ENCODE measurements at regions not wholly inside any gene's neighbourhood (a gene's known extent, or its start where the extent isn't known, plus 50 kb on each side); places are given as distances from the start of the nearest gene placed in this dataset.

DNA sequence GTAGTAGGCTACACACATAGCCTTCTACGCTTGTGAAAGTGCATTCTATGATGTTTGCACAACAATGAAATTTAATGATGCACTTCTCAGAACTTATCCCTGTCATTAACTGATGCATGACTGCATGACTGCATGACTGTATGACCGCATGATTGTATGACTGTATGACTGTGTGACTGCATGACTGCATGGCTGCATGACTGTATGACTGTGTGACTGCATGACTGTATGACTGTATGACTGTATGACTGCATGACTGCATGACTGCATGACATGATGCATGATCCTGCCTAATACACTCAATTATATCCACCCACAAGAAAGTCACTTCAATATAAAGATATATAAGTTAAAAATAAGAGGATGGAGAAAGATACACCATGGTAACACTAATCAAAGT is 365.4 kb upstream of the FSIP2 start:
- TF ChIP-seq POLR2A (IDR thresholded peaks at IDR 0.05) (no peak), CTCF (IDR thresholded peaks at IDR 0.05) (no peak), POLR2AphosphoS5 (IDR thresholded peaks at IDR 0.05; ENCODE audit: insufficient read depth in 1 of 2, low read depth in 1 of 2) (no peak)

Measured in vagina (tissue), 2 donors.